Kidney (tissue), 13 donors: ENCODE measurements at regions not wholly inside any gene's neighbourhood (a gene's known extent, or its start where the extent isn't known, plus 50 kb on each side); places are given as distances from the start of the nearest gene placed in this dataset.
A peak's percentile ranks its signal among the peaks of the same experiment; 100 is the strongest.

Experiments
- DNase-seq, 5 donors: peaks; one replicate each; pipeline ENCODE4 v3.0.0-alpha.2; 2013 to 2020
- FAIRE-seq: peaks from 2 replicates; lab custom pipeline; 2012; peaks lifted over from hg19 to GRCh38; lab: Jason Lieb, UNC
- H3K27ac ChIP-seq, 2 donors: one replicate each; pipeline ENCODE4 v1.7.0; 2013; ENCODE audit warnings: low read depth in 2 of 2, low read length in 2 of 2, inconsistent platforms in 1 of 2
- H3K27me3 ChIP-seq: one replicate; pipeline ENCODE4 v1.7.1; 2013; ENCODE audit warnings: low read length, inconsistent platforms; ENCODE audit not compliant: control insufficient read depth, insufficient read depth
- H3K36me3 ChIP-seq, 3 donors: one replicate each; pipeline versions ENCODE4 v1.7.0 to v1.7.1; 2013; ENCODE audit warnings: low read length in 3 of 3, control low read depth in 1 of 3, inconsistent platforms in 1 of 3; ENCODE audit not compliant: insufficient read depth in 3 of 3, control insufficient read depth in 2 of 3
- H3K4me1 ChIP-seq, 3 donors: one replicate each; pipeline versions ENCODE4 v1.7.0 to v1.7.1; 2013; ENCODE audit warnings: low read length in 3 of 3, inconsistent platforms in 1 of 3, low read depth in 1 of 3; ENCODE audit not compliant: control insufficient read depth in 2 of 3, insufficient read depth in 2 of 3
- H3K4me3 ChIP-seq, 3 donors: one replicate each; pipeline versions ENCODE4 v1.7.0 to v1.8.1; 2013; ENCODE audit warnings: low read length in 3 of 3, control low read depth in 1 of 3, inconsistent platforms in 1 of 3
- H3K9ac ChIP-seq, 3 donors: one replicate each; pipeline versions ENCODE4 v1.7.0 to v1.7.1; 2013; ENCODE audit warnings: low read length in 3 of 3, control low read depth in 1 of 3, inconsistent platforms in 1 of 3
- H3K9me3 ChIP-seq, 3 donors: one replicate each; pipeline versions ENCODE4 v1.7.0 to v1.7.1; 2013; ENCODE audit warnings: low read length in 3 of 3, control low read depth in 1 of 3, inconsistent platforms in 1 of 3; ENCODE audit not compliant: control insufficient read depth in 2 of 3, insufficient read depth in 1 of 3
- intact Hi-C: fragments of 100-400 bp; cut with DNase I; formaldehyde crosslinking; loops from one replicate; pipeline ENCODE4 v1.11.1; 2022
- TF ChIP-seq, protein P1 (sequence below): IDR thresholded peaks from 3 replicates; pipeline ENCODE4 v1.5.1; 2012; ENCODE audit warnings: mild to moderate bottlenecking, moderate library complexity, borderline replicate concordance; ENCODE audit not compliant: insufficient read depth; ENCODE audit errors: extremely low read depth
- donor health status: control.
- donor health status: control.
- donor health status: control.
- donor health status: control.
- donor health status: control.
- donor health status: DM: yes; HTN: yes; CAD: no.
- donor health status: Normal renal cell carcinoma (clear cell type).

GRCh38 chr2:236705295-236706105 is 135.9 kb downstream of the ACKR3 start:
- Histone ChIP-seq H3K9ac (no peak overlapping the region), H3K27me3 (no peaks in the 10 kb centered on the region), H3K27ac (no peak overlapping the region), H3K4me1 (peaks cover 0 to 3% (median 2%) of the 10 kb centered on the region in 3 donors), H3K4me3 (no peak overlapping the region), H3K9me3 (peaks cover 0 to 4% (median 0%) of the 10 kb centered on the region in 3 donors), H3K36me3 (peaks cover 0 to 5% (median 0%) of the 10 kb centered on the region in 3 donors)
- TF ChIP-seq, protein P1, sequence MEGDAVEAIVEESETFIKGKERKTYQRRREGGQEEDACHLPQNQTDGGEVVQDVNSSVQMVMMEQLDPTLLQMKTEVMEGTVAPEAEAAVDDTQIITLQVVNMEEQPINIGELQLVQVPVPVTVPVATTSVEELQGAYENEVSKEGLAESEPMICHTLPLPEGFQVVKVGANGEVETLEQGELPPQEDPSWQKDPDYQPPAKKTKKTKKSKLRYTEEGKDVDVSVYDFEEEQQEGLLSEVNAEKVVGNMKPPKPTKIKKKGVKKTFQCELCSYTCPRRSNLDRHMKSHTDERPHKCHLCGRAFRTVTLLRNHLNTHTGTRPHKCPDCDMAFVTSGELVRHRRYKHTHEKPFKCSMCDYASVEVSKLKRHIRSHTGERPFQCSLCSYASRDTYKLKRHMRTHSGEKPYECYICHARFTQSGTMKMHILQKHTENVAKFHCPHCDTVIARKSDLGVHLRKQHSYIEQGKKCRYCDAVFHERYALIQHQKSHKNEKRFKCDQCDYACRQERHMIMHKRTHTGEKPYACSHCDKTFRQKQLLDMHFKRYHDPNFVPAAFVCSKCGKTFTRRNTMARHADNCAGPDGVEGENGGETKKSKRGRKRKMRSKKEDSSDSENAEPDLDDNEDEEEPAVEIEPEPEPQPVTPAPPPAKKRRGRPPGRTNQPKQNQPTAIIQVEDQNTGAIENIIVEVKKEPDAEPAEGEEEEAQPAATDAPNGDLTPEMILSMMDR: no peak
- DNase-seq (peak in 1 of 5 donors; percentile 18), FAIRE-seq (no peak)
- intact Hi-C loops: no loop called here

DNA sequence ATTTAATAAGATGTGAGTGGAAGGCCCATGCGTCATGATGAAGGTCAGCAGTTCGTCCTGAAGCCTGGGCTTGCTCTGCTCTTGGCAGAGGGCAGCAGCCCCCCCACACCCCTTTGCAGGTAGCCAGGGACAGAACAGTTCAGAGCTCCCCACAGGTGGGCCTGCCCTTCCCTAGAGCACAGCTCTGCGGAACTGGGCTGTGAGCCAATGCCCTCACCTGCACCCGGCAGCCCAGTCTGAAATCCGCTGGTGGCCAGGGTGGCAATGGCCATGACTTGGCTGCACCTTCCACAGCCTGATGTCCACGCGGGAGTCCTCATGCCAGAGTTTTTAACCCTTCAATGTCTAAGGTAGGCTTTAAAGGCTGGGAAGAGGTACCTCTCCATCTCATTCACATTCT is 136.7 kb downstream of the ACKR3 start:
- intact Hi-C loops: no loop called here
- Histone ChIP-seq H3K36me3 (peaks cover 0 to 5% (median 0%) of the 10 kb centered on the region in 3 donors), H3K9ac (no peak overlapping the region), H3K27me3 (no peaks in the 10 kb centered on the region), H3K27ac (no peak overlapping the region), H3K4me1 (peaks cover 0 to 3% (median 2%) of the 10 kb centered on the region in 3 donors), H3K9me3 (peaks cover 0 to 4% (median 0%) of the 10 kb centered on the region in 3 donors), H3K4me3 (no peak overlapping the region)
- FAIRE-seq (no peak), DNase-seq (peak in 1 of 5 donors; percentile 13)
- TF ChIP-seq, protein P1: no peak

DNA sequence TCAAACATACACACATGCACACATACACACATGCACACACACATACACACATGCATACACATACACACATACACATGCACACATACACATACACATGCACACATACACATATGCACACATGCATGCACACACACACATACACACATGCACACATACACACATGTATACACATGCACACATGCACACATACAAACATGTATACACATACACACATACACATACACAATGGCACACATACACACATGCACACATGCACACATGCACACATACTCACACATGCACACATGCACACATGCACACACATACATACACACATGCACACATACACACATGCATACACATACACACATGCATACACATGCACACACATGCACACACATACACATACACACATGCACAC is 137.2 kb downstream of the ACKR3 start:
- FAIRE-seq (no peak), DNase-seq (no peak)
- Histone ChIP-seq H3K27ac (no peak overlapping the region), H3K27me3 (no peaks in the 10 kb centered on the region), H3K9ac (peak overlapping the region in 1 of 3 donors; percentile 31), H3K36me3 (peaks cover 0 to 5% (median 0%) of the 10 kb centered on the region in 3 donors), H3K4me1 (peaks cover 0 to 3% (median 2%) of the 10 kb centered on the region in 3 donors), H3K9me3 (peaks cover 0 to 4% (median 0%) of the 10 kb centered on the region in 3 donors), H3K4me3 (peak overlapping the region in 1 of 3 donors; percentile 50)
- intact Hi-C loops: no loop called here
- TF ChIP-seq, protein P1: no peak
